Endodermal cell (in vitro differentiated cells): ENCODE measurements at regions not wholly inside any gene's neighbourhood (a gene's known extent, or its start where the extent isn't known, plus 50 kb on each side); places are given as distances from the start of the nearest gene placed in this dataset.

Experiments
- DNase-seq: peaks from one replicate; pipeline ENCODE4 v3.0.0-alpha.2; 2017
- H3K27ac ChIP-seq: 2 replicates; pipeline ENCODE4 v1.5.1; 2013; ENCODE audit warnings: mild to moderate bottlenecking, low read depth, low read length, moderate library complexity
- H3K27me3 ChIP-seq: 2 replicates; pipeline ENCODE4 v1.6.1; 2013; ENCODE audit warnings: mild to moderate bottlenecking, low read length, moderate library complexity; ENCODE audit not compliant: insufficient read depth, control insufficient read depth, poor library complexity, severe bottlenecking
- H3K36me3 ChIP-seq: 2 replicates; pipeline ENCODE4 v1.7.0; 2013; ENCODE audit warnings: mild to moderate bottlenecking, low read length, moderate library complexity; ENCODE audit not compliant: control insufficient read depth, insufficient read depth
- H3K4me1 ChIP-seq: one replicate; pipeline ENCODE4 v1.7.0; 2013; ENCODE audit warnings: low read length; ENCODE audit not compliant: control insufficient read depth, insufficient read depth
- H3K4me3 ChIP-seq: 2 replicates; pipeline ENCODE4 v1.5.1; 2013; ENCODE audit warnings: mild to moderate bottlenecking, low read length, moderate library complexity
- H3K9ac ChIP-seq: 2 replicates; pipeline ENCODE4 v1.6.1; 2013; ENCODE audit warnings: mild to moderate bottlenecking, low read length, moderate library complexity; ENCODE audit not compliant: poor library complexity, severe bottlenecking; ENCODE audit errors: extremely low read depth
- H3K9me3 ChIP-seq: 2 replicates; pipeline ENCODE4 v1.6.1; 2013; ENCODE audit warnings: mild to moderate bottlenecking, low read length, moderate library complexity; ENCODE audit not compliant: control insufficient read depth
- H3K27ac Mint-ChIP-seq: 2 replicates; pipeline ENCODE4 v1.8.0; 2020; ENCODE audit warnings: mixed read lengths
- H3K27me3 Mint-ChIP-seq: 2 replicates; pipeline ENCODE4 v1.8.0; 2021; ENCODE audit warnings: mild to moderate bottlenecking, mixed read lengths; ENCODE audit not compliant: insufficient read depth
- H3K36me3 Mint-ChIP-seq: 2 replicates; pipeline ENCODE4 v1.8.0; 2020; ENCODE audit warnings: low read depth, mixed read lengths
- H3K4me1 Mint-ChIP-seq: 2 replicates; pipeline ENCODE4 v1.8.0; 2020; ENCODE audit warnings: mixed read lengths
- H3K4me3 Mint-ChIP-seq: 2 replicates; pipeline ENCODE4 v1.8.0; 2020; ENCODE audit warnings: mild to moderate bottlenecking, moderate library complexity, mixed read lengths
- H3K9me3 Mint-ChIP-seq: 2 replicates; pipeline ENCODE4 v1.8.0; 2020; ENCODE audit warnings: mild to moderate bottlenecking, mixed read lengths
- WGBS, 2 experiments: methylation state at CpG; one replicate each; pipeline versions ENCODE4 v1.1.5 to v1.1.7; 2013; ENCODE audit warnings: missing lambda C conversion rate in 2 of 2, mixed read lengths in 1 of 2; ENCODE audit not compliant: insufficient coverage in 1 of 2, insufficient read length in 1 of 2; 5-methylcytosine and 5-hydroxymethylcytosine counted together
- TF ChIP-seq, protein P1 (sequence below): fragments of 200-600 bp; sonication (generic); conservative IDR thresholded peaks from 2 replicates; pipeline ENCODE4 v1.5.0; 2021; ENCODE audit warnings: antibody characterized with exemption, mild to moderate bottlenecking

DNA sequence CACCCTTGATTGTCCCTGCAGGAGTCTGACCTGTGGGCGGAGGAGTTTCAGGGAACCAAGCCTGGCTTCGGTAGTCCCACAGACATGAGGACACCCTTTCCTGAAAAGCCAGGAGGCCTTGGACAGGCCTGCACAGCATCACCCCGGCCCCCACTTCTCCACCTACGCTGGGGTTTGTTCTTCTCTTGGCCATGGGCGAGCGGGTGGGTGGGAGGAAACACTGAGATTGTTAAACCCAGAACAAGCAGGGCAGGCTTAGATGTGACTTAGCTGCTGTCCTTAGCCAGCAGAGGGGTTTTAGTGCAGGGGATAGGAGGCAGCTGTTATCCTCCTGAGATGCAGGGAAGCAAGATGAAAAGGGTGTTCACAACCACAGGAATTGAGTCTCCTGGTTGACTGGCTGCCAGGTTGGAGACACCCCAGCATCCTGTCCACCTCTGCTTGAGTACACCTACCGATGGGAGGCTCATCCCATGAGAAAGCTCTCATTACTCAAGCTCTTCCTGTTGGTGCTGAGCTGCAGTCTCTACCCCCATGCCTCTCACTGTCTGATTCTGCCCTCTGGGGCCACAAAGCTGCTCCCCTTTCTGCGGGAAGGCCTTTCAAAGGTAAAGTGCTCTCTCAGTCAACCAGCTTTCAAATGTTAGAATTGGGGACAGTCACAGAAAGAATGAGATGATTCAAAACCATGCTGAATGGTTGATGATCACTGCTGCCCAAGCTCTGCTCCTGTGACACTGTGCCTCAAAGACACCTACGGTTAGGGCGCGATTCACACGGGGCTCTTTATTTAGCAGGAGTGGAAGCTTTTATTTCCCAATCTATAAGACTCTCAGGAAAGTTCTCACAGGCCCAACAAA, 86.3 kb downstream of the IRF2BPL start:
- no peaks in the 10 kb centered on the region for H3K9me3 ChIP-seq
- Mint-ChIP-seq H3K4me3 (no peak overlapping the region), H3K27me3 (no peaks in the 10 kb centered on the region), H3K9me3 (no peaks in the 10 kb centered on the region), H3K27ac (no peak overlapping the region), H3K4me1 (peaks cover 7% of the 10 kb centered on the region), H3K36me3 (no peaks in the 10 kb centered on the region)
- peak; percentile 61 for DNase-seq
- no peaks in the 10 kb centered on the region for H3K36me3 ChIP-seq
- H3K4me3 ChIP-seq: no peak overlapping the region
- TF ChIP-seq, protein P1, sequence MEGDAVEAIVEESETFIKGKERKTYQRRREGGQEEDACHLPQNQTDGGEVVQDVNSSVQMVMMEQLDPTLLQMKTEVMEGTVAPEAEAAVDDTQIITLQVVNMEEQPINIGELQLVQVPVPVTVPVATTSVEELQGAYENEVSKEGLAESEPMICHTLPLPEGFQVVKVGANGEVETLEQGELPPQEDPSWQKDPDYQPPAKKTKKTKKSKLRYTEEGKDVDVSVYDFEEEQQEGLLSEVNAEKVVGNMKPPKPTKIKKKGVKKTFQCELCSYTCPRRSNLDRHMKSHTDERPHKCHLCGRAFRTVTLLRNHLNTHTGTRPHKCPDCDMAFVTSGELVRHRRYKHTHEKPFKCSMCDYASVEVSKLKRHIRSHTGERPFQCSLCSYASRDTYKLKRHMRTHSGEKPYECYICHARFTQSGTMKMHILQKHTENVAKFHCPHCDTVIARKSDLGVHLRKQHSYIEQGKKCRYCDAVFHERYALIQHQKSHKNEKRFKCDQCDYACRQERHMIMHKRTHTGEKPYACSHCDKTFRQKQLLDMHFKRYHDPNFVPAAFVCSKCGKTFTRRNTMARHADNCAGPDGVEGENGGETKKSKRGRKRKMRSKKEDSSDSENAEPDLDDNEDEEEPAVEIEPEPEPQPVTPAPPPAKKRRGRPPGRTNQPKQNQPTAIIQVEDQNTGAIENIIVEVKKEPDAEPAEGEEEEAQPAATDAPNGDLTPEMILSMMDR: no peak
- 73 to 82% methylated on average over 10 to 12 of the region's 12 CpGs for WGBS, 2 experiments
- peak overlapping the region; percentile 72 for H3K27ac ChIP-seq
- no peaks in the 10 kb centered on the region for H3K27me3 ChIP-seq
- no peak overlapping the region for H3K9ac ChIP-seq
- no peaks in the 10 kb centered on the region for H3K4me1 ChIP-seq

DNA sequence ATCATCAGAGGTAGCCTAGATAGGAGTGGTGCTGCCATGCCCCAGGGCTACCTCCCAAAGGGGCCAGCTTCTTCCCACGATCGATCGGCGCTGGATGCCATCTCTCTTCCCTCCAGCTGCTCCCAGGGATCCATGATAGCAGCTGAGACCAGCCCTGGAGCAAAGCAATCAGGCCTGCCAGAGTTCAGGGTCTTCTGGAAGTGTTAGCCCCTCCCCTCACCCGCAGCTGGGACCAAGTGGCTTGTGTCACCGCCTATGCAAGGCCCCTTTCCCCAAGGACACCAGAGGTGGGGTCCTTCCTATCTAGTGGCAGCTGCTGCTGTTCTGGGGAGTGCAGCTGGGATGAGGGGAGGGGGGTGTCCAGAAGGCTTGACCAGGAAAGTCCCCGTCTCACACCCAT, 87.0 kb downstream of the IRF2BPL start:
- no peak overlapping the region for H3K4me3 Mint-ChIP-seq

DNA sequence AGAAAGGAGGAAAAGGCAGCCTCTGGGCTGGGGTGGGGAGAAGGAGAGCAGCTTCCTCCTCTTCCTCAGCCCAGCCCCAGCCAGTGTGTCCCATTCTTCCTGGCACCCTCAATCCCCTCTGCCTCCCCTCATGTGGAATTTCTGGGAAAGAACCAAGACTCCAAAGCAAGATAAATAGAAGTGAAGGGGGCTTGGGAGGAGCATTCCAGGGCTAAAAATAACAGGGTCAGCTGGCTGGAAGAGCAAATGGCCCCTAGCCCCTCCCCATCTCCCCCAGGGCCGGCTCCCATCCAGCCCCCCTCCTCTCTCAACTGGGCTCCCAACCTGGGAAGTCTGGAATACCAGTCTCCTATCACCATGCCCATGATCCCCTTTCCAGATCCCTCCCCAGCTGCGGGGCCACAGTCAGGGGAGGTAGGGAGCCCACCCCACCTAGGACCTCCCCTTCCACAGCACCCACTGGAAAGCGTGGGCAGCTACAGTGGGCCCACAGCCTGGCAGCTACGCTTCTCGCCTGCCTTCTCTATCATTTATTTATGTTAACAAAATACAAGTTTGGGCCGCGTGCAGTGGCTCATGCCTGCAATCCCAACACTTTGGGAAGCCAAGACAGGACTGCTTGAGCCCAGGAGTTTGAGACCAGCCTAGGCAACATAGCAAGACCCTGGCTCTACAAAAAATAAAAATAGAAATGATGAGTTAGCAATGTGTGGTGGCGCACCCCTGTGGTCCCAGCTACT, 88.3 kb downstream of the IRF2BPL start:
- no peak overlapping the region for H3K27ac Mint-ChIP-seq
- Histone ChIP-seq H3K27ac (peak overlapping the region; percentile 32), H3K9me3 (no peaks in the 10 kb centered on the region)

More for the DNA sequence above, 87.0 kb downstream of the IRF2BPL start:
- no peak overlapping the region for H3K4me3 ChIP-seq
- Mint-ChIP-seq H3K36me3 (no peaks in the 10 kb centered on the region), H3K4me1 (peaks cover 2% of the 10 kb centered on the region), H3K27ac (no peak overlapping the region), H3K9me3 (no peaks in the 10 kb centered on the region), H3K27me3 (no peaks in the 10 kb centered on the region)
- H3K27ac ChIP-seq: peak overlapping the region; percentile 72
- 80% methylated on average over 4 to 7 of the region's 7 CpGs for WGBS, 2 experiments
- peak; percentile 73 for DNase-seq
- no peaks in the 10 kb centered on the region for H3K36me3 ChIP-seq
- TF ChIP-seq, protein P1: no peak
- no peaks in the 10 kb centered on the region for H3K27me3 ChIP-seq
- no peaks in the 10 kb centered on the region for H3K9me3 ChIP-seq
- H3K9ac ChIP-seq: no peak overlapping the region
- H3K4me1 ChIP-seq: no peaks in the 10 kb centered on the region

More for the DNA sequence above, 88.3 kb downstream of the IRF2BPL start:
- Mint-ChIP-seq H3K4me3 (no peak overlapping the region), H3K36me3 (no peaks in the 10 kb centered on the region), H3K27me3 (no peaks in the 10 kb centered on the region), H3K4me1 (peaks cover 2% of the 10 kb centered on the region), H3K9me3 (no peaks in the 10 kb centered on the region)
- no peak for DNase-seq
- no peak overlapping the region for H3K4me3 ChIP-seq
- H3K27me3 ChIP-seq: no peaks in the 10 kb centered on the region
- H3K36me3 ChIP-seq: no peaks in the 10 kb centered on the region
- TF ChIP-seq, protein P1: no peak
- 85 to 88% methylated on average over 4 to 8 of the region's 8 CpGs for WGBS, 2 experiments
- no peaks in the 10 kb centered on the region for H3K4me1 ChIP-seq
- H3K9ac ChIP-seq: no peak overlapping the region
